HL-60 (cell line): ENCODE measurements at regions not wholly inside any gene's neighbourhood (a gene's known extent, or its start where the extent isn't known, plus 50 kb on each side); places are given as distances from the start of the nearest gene placed in this dataset.

Experiments used
- DNase-seq, 2 experiments: peaks; one replicate each; pipeline ENCODE4 v3.0.0-alpha.2; 2010 to 2020; ENCODE audit warnings: low read depth in 1 of 2, low spot score in 1 of 2
- H3K27ac ChIP-seq: fragments of 250-450 bp; sonication (Bioruptor Pico); replicated peaks from 2 replicates; pipeline ENCODE4 v1.5.1; 2020; ENCODE audit warnings: mild to moderate bottlenecking, moderate library complexity
- H3K27me3 ChIP-seq: fragments of 250-450 bp; sonication (Bioruptor Pico); 2 replicates; pipeline ENCODE4 v1.5.1; 2021; ENCODE audit warnings: mild to moderate bottlenecking, moderate library complexity; ENCODE audit not compliant: insufficient read depth, poor library complexity, severe bottlenecking
- H3K4me3 ChIP-seq: replicated peaks from 2 replicates; pipeline ENCODE4 v1.5.1; 2011; ENCODE audit warnings: mild to moderate bottlenecking, control low read depth, low read length; ENCODE audit not compliant: insufficient read depth
- GABPA ChIP-seq: IDR thresholded peaks from 2 replicates; pipeline ENCODE4 v1.6.1; 2012; ENCODE audit warnings: low read depth
- POLR2AphosphoS5 ChIP-seq: IDR thresholded peaks from 2 replicates; pipeline ENCODE4 v1.6.1; 2012; ENCODE audit warnings: low read depth
- SPI1 ChIP-seq: IDR thresholded peaks from 2 replicates; pipeline ENCODE4 v1.6.1; 2012; ENCODE audit warnings: low read depth, mild to moderate bottlenecking, borderline replicate concordance
- TF ChIP-seq, protein P1 (sequence below): IDR thresholded peaks from 2 replicates; pipeline ENCODE4 v1.6.1; 2012; ENCODE audit warnings: low read depth; ENCODE audit not compliant: insufficient replicate concordance
- TF ChIP-seq, protein P2 (sequence below): IDR thresholded peaks from one replicate; pipeline ENCODE4 v1.5.1; 2011; ENCODE audit warnings: low read length, control low read depth, inconsistent platforms; ENCODE audit not compliant: insufficient read depth

DNA sequence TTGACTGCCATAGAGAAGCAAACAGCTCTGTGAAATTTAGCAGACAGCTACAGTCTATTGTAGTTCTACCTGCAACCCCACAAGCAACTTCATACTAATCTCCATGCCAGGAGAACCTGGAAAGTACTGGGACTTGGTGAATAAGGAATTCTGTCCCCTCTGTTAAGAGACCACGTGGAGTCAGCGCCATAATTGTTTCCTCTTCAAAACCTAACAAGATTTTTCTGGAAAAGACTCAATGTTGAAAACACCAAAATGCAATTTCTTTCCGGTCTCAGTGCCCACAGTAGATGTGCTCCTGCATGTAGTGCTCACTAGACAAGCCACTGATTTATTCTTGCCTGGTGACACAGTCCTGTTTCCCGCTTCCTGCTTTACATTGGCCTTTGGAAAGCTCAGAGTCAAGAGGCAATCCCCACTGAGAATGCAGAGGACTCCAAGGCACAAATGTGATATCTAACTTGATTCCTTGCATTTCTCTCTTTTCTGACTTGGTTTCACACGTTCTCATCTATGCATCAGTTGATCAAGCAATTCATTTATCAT lies 268.3 kb downstream of the HIVEP2 start:
- TF ChIP-seq, protein P1, sequence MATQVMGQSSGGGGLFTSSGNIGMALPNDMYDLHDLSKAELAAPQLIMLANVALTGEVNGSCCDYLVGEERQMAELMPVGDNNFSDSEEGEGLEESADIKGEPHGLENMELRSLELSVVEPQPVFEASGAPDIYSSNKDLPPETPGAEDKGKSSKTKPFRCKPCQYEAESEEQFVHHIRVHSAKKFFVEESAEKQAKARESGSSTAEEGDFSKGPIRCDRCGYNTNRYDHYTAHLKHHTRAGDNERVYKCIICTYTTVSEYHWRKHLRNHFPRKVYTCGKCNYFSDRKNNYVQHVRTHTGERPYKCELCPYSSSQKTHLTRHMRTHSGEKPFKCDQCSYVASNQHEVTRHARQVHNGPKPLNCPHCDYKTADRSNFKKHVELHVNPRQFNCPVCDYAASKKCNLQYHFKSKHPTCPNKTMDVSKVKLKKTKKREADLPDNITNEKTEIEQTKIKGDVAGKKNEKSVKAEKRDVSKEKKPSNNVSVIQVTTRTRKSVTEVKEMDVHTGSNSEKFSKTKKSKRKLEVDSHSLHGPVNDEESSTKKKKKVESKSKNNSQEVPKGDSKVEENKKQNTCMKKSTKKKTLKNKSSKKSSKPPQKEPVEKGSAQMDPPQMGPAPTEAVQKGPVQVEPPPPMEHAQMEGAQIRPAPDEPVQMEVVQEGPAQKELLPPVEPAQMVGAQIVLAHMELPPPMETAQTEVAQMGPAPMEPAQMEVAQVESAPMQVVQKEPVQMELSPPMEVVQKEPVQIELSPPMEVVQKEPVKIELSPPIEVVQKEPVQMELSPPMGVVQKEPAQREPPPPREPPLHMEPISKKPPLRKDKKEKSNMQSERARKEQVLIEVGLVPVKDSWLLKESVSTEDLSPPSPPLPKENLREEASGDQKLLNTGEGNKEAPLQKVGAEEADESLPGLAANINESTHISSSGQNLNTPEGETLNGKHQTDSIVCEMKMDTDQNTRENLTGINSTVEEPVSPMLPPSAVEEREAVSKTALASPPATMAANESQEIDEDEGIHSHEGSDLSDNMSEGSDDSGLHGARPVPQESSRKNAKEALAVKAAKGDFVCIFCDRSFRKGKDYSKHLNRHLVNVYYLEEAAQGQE = no peak
- no peak for TF ChIP-seq SPI1
- TF ChIP-seq POLR2AphosphoS5 = no peak
- TF ChIP-seq, protein P2, sequence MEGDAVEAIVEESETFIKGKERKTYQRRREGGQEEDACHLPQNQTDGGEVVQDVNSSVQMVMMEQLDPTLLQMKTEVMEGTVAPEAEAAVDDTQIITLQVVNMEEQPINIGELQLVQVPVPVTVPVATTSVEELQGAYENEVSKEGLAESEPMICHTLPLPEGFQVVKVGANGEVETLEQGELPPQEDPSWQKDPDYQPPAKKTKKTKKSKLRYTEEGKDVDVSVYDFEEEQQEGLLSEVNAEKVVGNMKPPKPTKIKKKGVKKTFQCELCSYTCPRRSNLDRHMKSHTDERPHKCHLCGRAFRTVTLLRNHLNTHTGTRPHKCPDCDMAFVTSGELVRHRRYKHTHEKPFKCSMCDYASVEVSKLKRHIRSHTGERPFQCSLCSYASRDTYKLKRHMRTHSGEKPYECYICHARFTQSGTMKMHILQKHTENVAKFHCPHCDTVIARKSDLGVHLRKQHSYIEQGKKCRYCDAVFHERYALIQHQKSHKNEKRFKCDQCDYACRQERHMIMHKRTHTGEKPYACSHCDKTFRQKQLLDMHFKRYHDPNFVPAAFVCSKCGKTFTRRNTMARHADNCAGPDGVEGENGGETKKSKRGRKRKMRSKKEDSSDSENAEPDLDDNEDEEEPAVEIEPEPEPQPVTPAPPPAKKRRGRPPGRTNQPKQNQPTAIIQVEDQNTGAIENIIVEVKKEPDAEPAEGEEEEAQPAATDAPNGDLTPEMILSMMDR = no peak
- TF ChIP-seq GABPA = no peak
- DNase-seq = no peak
- Histone ChIP-seq H3K27me3 (no peaks in the 10 kb centered on the region), H3K27ac (no peak overlapping the region), H3K4me3 (no peak overlapping the region)

DNA sequence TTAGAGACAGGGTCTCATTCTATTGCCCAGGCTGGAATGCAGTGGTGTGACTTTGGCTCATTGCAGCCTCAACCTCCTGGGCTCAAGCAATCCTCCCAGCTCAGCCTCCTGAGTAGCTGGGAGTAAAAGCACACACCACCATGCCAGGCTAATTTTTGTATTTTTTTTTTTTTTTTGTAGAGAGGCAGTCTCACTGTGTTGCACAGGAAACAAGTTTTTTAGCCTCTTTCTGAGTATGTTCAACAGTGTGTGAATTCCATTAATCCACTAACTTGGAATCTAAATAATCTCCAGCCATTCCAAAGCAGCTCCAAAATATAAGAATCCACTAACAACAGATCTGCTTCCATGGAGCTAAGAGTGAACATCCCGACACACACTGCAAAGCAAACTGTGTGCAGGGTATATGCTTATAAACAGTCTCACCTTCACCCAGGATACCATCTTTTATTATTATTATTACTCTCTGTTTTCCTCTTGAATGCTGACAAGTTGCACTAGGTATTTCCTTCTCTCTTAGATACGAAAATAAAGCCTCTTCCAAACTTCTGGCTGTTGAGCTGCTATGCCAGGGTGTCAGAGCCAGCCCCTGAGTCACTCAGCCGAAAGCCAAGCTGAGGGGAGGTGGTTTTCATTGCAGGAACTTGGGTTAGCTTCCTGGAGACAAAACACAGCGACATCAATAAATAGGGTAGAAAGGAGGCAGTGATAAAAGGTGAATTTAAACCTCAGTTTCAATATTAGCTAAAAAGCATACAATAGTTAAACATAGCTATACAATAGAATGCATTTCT lies 264.9 kb downstream of the HIVEP2 start:
- DNase-seq = no peak
- H3K27ac ChIP-seq = no peak overlapping the region
- no peak overlapping the region for H3K4me3 ChIP-seq

DNA sequence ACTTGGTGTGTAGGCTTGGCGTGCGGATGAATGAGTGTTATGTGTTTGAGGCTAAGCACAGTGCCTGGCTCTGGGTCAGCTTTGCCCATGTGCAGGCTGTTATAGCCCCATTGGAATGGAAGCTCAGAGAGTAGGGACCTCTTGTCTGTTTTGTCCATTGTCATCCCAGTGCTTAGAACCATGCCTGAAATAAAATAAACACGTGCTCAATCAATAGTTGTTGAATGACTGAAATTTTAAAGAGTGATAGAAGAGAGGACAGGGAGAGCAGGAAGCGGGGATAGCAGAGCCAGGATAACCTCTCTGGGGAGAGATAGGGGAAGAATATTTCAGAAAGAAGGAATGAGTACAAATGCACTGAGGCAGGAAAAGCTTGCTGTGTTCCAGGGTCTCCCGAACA lies 263.9 kb downstream of the HIVEP2 start:
- Histone ChIP-seq H3K4me3 (no peak overlapping the region), H3K27me3 (no peaks in the 10 kb centered on the region), H3K27ac (no peak overlapping the region)
- TF ChIP-seq GABPA = no peak
- TF ChIP-seq, protein P1 = no peak
- TF ChIP-seq, protein P2 = no peak
- no peak for TF ChIP-seq SPI1
- no peak for TF ChIP-seq POLR2AphosphoS5
- DNase-seq = no peak

More for the DNA sequence above, 264.9 kb downstream of the HIVEP2 start:
- no peaks in the 10 kb centered on the region for H3K27me3 ChIP-seq
- TF ChIP-seq, protein P1 = no peak
- no peak for TF ChIP-seq POLR2AphosphoS5
- no peak for TF ChIP-seq GABPA
- no peak for TF ChIP-seq SPI1
- TF ChIP-seq, protein P2 = no peak
